CD14-positive monocyte (primary cell): ENCODE measurements at regions not wholly inside any gene's neighbourhood (a gene's known extent, or its start where the extent isn't known, plus 50 kb on each side); places are given as distances from the start of the nearest gene placed in this dataset.

Experiments
- DNase-seq, 3 donors: peaks; one replicate each; pipeline ENCODE4 v3.0.0-alpha.2; 2011 to 2022
- H2AFZ ChIP-seq: 2 replicates; pipeline ENCODE4 v1.6.0; 2012; ENCODE audit warnings: mild to moderate bottlenecking, low read depth, low read length, inconsistent platforms; ENCODE audit not compliant: insufficient read depth, poor library complexity, severe bottlenecking
- H3K27ac ChIP-seq, 2 donors: 1 replicate in 1 of 2; 2 replicates in 1 of 2; pipeline ENCODE4 v1.5.1; 2012 to 2013; ENCODE audit warnings: low read length in 2 of 2, control low read depth in 1 of 2, inconsistent platforms in 1 of 2, low read depth in 1 of 2, mild to moderate bottlenecking in 1 of 2
- H3K27me3 ChIP-seq, 2 donors: one replicate each; pipeline versions ENCODE4 v1.6.0 to v1.6.1; 2011 to 2013; ENCODE audit warnings: low read length in 2 of 2; ENCODE audit not compliant: control insufficient read depth in 2 of 2, insufficient read depth in 2 of 2
- H3K36me3 ChIP-seq, 2 donors: replicated peaks in 1 of 2; 1 replicate in 1 of 2; 2 replicates in 1 of 2; pipeline versions ENCODE4 v1.5.1 to v1.6.1; 2012 to 2013; ENCODE audit warnings: low read length in 2 of 2, control low read depth in 1 of 2, inconsistent platforms in 1 of 2, mild to moderate bottlenecking in 1 of 2; ENCODE audit not compliant: insufficient read depth in 2 of 2, control insufficient read depth in 1 of 2
- H3K4me1 ChIP-seq, 2 donors: 1 replicate in 1 of 2; 2 replicates in 1 of 2; pipeline versions ENCODE4 v1.5.1 to v1.6.1; 2012 to 2013; ENCODE audit warnings: low read length in 2 of 2, control low read depth in 1 of 2, inconsistent platforms in 1 of 2, mild to moderate bottlenecking in 1 of 2, moderate library complexity in 1 of 2; ENCODE audit not compliant: insufficient read depth in 2 of 2, control insufficient read depth in 1 of 2
- H3K4me2 ChIP-seq: replicated peaks from 2 replicates; pipeline ENCODE3; 2012; ENCODE audit warnings: low read length, moderate library complexity, mild to moderate bottlenecking; ENCODE audit not compliant: poor library complexity, severe bottlenecking; ENCODE audit errors: extremely low read depth
- H3K4me3 ChIP-seq, 3 experiments: fragments of 200-600 bp in 1 of 3; sonication (generic) in 1 of 3; replicated peaks in 1 of 3; 1 replicate in 2 of 3; 2 replicates in 1 of 3; pipeline ENCODE4 v1.5.1; 2011 to 2013; ENCODE audit warnings: low read length in 3 of 3, mild to moderate bottlenecking in 3 of 3, control low read depth in 2 of 3, low read depth in 2 of 3, inconsistent platforms in 1 of 3, moderate library complexity in 1 of 3
- H3K79me2 ChIP-seq: 2 replicates; pipeline ENCODE4 v1.6.0; 2012; ENCODE audit warnings: mild to moderate bottlenecking, control low read depth, inconsistent platforms, low read length, moderate library complexity; ENCODE audit not compliant: insufficient read depth
- H3K9ac ChIP-seq: 2 replicates; pipeline ENCODE4 v1.6.0; 2017; ENCODE audit warnings: low read length, mild to moderate bottlenecking; ENCODE audit not compliant: insufficient read depth, poor library complexity, severe bottlenecking
- H3K9me3 ChIP-seq, 2 donors: replicated peaks in 1 of 2; 1 replicate in 1 of 2; 2 replicates in 1 of 2; pipeline versions ENCODE4 v1.5.1 to v1.6.1; 2012 to 2013; ENCODE audit warnings: low read length in 2 of 2, control low read depth in 1 of 2; ENCODE audit not compliant: control insufficient read depth in 1 of 2, insufficient read depth in 1 of 2
- H4K20me1 ChIP-seq: 2 replicates; pipeline ENCODE4 v1.6.0; 2012; ENCODE audit warnings: mild to moderate bottlenecking, low read length, control low read depth, moderate library complexity; ENCODE audit not compliant: insufficient read depth
- H3K27ac Mint-ChIP-seq, 7 donors: one replicate each; pipeline ENCODE4 v1.8.0; 2020; ENCODE audit warnings: mild to moderate bottlenecking in 7 of 7, mixed read lengths in 7 of 7, moderate library complexity in 6 of 7, inconsistent platforms in 2 of 7
- H3K27me3 Mint-ChIP-seq, 3 donors: one replicate each; pipeline ENCODE4 v1.8.0; 2021 to 2022; ENCODE audit warnings: low read depth in 3 of 3, mild to moderate bottlenecking in 3 of 3, mixed read lengths in 3 of 3, moderate library complexity in 3 of 3, inconsistent platforms in 1 of 3
- H3K36me3 Mint-ChIP-seq, 2 donors: one replicate each; pipeline ENCODE4 v1.8.0; 2020; ENCODE audit warnings: mixed read lengths in 2 of 2, inconsistent platforms in 1 of 2, mild to moderate bottlenecking in 1 of 2
- H3K4me1 Mint-ChIP-seq: one replicate; pipeline ENCODE4 v1.8.0; 2020; ENCODE audit warnings: mild to moderate bottlenecking, mixed read lengths
- H3K4me3 Mint-ChIP-seq, 2 donors: one replicate each; pipeline ENCODE4 v1.8.0; 2020; ENCODE audit warnings: mild to moderate bottlenecking in 2 of 2, mixed read lengths in 2 of 2, moderate library complexity in 1 of 2
- H3K9me3 Mint-ChIP-seq, 7 donors: one replicate each; pipeline ENCODE4 v1.8.0; 2020 to 2022; ENCODE audit warnings: mixed read lengths in 7 of 7, mild to moderate bottlenecking in 6 of 7, moderate library complexity in 6 of 7, inconsistent platforms in 2 of 7
- CTCF ChIP-seq: fragments of 200-600 bp; IDR thresholded peaks from one replicate; pipeline ENCODE4 v1.8.0; 2022; ENCODE audit warnings: antibody characterized with exemption, mild to moderate bottlenecking
- WGBS: methylation state at CpG from one replicate; pipeline ENCODE4 v1.1.5; 2013; ENCODE audit warnings: missing lambda C conversion rate; ENCODE audit not compliant: insufficient coverage; 5-methylcytosine and 5-hydroxymethylcytosine counted together
- intact Hi-C, 2 donors: fragments of 100-400 bp; cut with micrococcal nuclease; formaldehyde crosslinking; loops; one replicate each; pipeline versions ENCODE4 v1.15.0 to v1.15.1; 2023

DNA sequence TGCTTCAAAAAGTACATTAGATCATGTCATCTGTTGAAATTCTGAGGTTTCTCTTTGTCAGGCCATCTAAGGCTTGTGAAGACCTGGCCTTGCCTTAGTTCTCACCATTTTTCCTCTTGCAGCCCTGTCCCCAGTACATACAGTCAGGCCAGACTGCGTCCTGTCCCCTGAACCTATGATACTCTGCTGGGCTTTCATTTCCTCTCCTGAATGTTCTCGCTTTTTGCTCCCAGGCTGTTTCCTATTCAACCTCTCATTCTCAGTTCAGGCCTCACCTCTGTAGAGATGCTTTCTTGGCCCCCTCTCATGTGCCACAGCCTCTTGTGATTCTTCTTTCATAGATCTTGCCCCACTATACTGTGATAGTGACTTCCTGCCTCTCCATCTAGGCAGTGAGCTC, 648.8 kb upstream of the KCNMB2 start:
- Histone ChIP-seq H3K4me3 (no peak overlapping the region), H3K79me2 (no peaks in the 10 kb centered on the region), H2AFZ (no peak overlapping the region), H3K9ac (no peak overlapping the region), H3K4me1 (no peaks in the 10 kb centered on the region), H3K27me3 (no peaks in the 10 kb centered on the region), H4K20me1 (no peaks in the 10 kb centered on the region), H3K4me2 (no peak overlapping the region), H3K36me3 (no peaks in the 10 kb centered on the region), H3K27ac (no peak overlapping the region), H3K9me3 (no peaks in the 10 kb centered on the region)
- no peak overlapping the region for H3K27ac Mint-ChIP-seq
- 75% methylated on average over 2 of the region's 2 CpGs for WGBS
- H3K27me3 Mint-ChIP-seq = peaks cover 0 to 1% (median 0%) of the 10 kb centered on the region in 3 donors
- peaks cover 6% of the 10 kb centered on the region for H3K4me1 Mint-ChIP-seq
- peaks cover 0 to 7% (median 1%) of the 10 kb centered on the region in 7 donors for H3K9me3 Mint-ChIP-seq
- no peak for DNase-seq
- TF ChIP-seq CTCF = no peak
- intact Hi-C loops = no loop called here
- no peak overlapping the region for H3K4me3 Mint-ChIP-seq
- H3K36me3 Mint-ChIP-seq = no peaks in the 10 kb centered on the region

GRCh38 chr3:177889161-177889560, 647.1 kb upstream of the KCNMB2 start:
- no peak overlapping the region for H3K27ac ChIP-seq
- no peaks in the 10 kb centered on the region for H3K36me3 ChIP-seq
- no peak for TF ChIP-seq CTCF
- no peaks in the 10 kb centered on the region for H3K4me1 ChIP-seq
- H3K36me3 Mint-ChIP-seq = no peaks in the 10 kb centered on the region
- H3K4me2 ChIP-seq = no peak overlapping the region
- no peak overlapping the region for H3K4me3 ChIP-seq
- H4K20me1 ChIP-seq = no peaks in the 10 kb centered on the region
- H3K27ac Mint-ChIP-seq = no peak overlapping the region
- no peaks in the 10 kb centered on the region for H3K79me2 ChIP-seq
- H3K27me3 ChIP-seq = no peaks in the 10 kb centered on the region
- H3K9ac ChIP-seq = no peak overlapping the region
- intact Hi-C loops = no loop called here
- H3K4me1 Mint-ChIP-seq = peaks cover under 1% of the 10 kb centered on the region
- no CpG with 5 or more reads among the region's 3 CpGs for WGBS
- peaks cover 0 to 7% (median 1%) of the 10 kb centered on the region in 7 donors for H3K9me3 Mint-ChIP-seq
- no peaks in the 10 kb centered on the region for H3K9me3 ChIP-seq
- no peak for DNase-seq
- H3K27me3 Mint-ChIP-seq = peaks cover 0 to 1% (median 0%) of the 10 kb centered on the region in 3 donors
- no peak overlapping the region for H2AFZ ChIP-seq
- H3K4me3 Mint-ChIP-seq = no peak overlapping the region
